GM12878 (cell line): ENCODE measurements at regions not wholly inside any gene's neighbourhood (a gene's known extent, or its start where the extent isn't known, plus 50 kb on each side); places are given as distances from the start of the nearest gene placed in this dataset.

ENCODE experiments used
- ATAC-seq: fragments of 200-7000 bp; cut with Tn5 transposase; 3 replicates; pipeline ENCODE4 v1.9.1; 2020; ENCODE audit warnings: mild to moderate bottlenecking, moderate library complexity
- BruUV-seq: library from RNA; stranded (reverse); fragments of 400-500 nt; replicated peaks from 2 replicates; lab custom pipeline; 2021; lab: Mats Ljungman, UMichigan
- CTCF ChIA-PET: fragments of 300-600 bp; sonication (Branson Sonifier 250); formaldehyde crosslinking; extraction: SDS; loops from one replicate; lab custom pipeline; 2021; ENCODE audit warnings: inconsistent platforms; lab: Yijun Ruan, JAX
- POLR2A ChIA-PET: fragments of 350-600 bp; formaldehyde crosslinking; extraction: SDS; loops from one replicate; lab custom pipeline; 2021; ENCODE audit warnings: inconsistent platforms; lab: Charles Lee
- RAD21 ChIA-PET: fragments of 300-600 bp; sonication (Branson Sonifier 250); formaldehyde crosslinking; loops from one replicate; lab custom pipeline; 2023; ENCODE audit warnings: antibody characterized with exemption; ENCODE audit not compliant: unreplicated experiment; lab: Charles Lee
- SMC1A ChIA-PET: fragments of 300-600 bp; sonication (Branson Sonifier 250); formaldehyde crosslinking; loops from one replicate; lab custom pipeline; 2023; ENCODE audit not compliant: unreplicated experiment, uncharacterized antibody; lab: Charles Lee
- DNase-seq: peaks from one replicate; pipeline ENCODE4 v3.0.0-alpha.2; 2011; ENCODE audit warnings: low read depth, low spot score
- FAIRE-seq: peaks from 3 replicates; lab custom pipeline; 2011; peaks lifted over from hg19 to GRCh38; lab: Jason Lieb, UNC
- H2AFZ ChIP-seq: 2 replicates; pipeline ENCODE4 v1.6.0; 2011; ENCODE audit warnings: low read depth, low read length, control low read depth; ENCODE audit not compliant: control insufficient read depth
- H3K27ac ChIP-seq: 2 replicates; pipeline ENCODE4 v1.5.1; 2011; ENCODE audit warnings: control low read depth; ENCODE audit not compliant: control insufficient read depth, insufficient read depth
- H3K27me3 ChIP-seq, 2 experiments: replicated peaks in 1 of 2; 2 replicates each; pipeline versions ENCODE4 v1.6.0 to v1.6.1; 2011; ENCODE audit warnings: low read length in 1 of 2; ENCODE audit not compliant: control insufficient read depth in 2 of 2, insufficient read depth in 2 of 2
- H3K36me3 ChIP-seq, 2 experiments: 2 replicates each; pipeline ENCODE4 v1.5.1; 2011; ENCODE audit warnings: low read length in 1 of 2; ENCODE audit not compliant: control insufficient read depth in 2 of 2, insufficient read depth in 2 of 2
- H3K4me1 ChIP-seq: 2 replicates; pipeline ENCODE4 v1.6.1; 2011; ENCODE audit warnings: mild to moderate bottlenecking, low read length, moderate library complexity, mixed read lengths; ENCODE audit not compliant: control insufficient read depth, insufficient read depth
- H3K4me2 ChIP-seq: 2 replicates; pipeline ENCODE4 v1.6.0; 2011; ENCODE audit warnings: control low read depth; ENCODE audit not compliant: control insufficient read depth, insufficient read depth
- H3K4me3 ChIP-seq: fragments of 200-600 bp; sonication (generic); 2 replicates; pipeline ENCODE4 v1.5.1; 2016
- H3K79me2 ChIP-seq: 2 replicates; pipeline ENCODE4 v1.6.0; 2011; ENCODE audit warnings: low read length; ENCODE audit not compliant: control insufficient read depth, insufficient read depth
- H3K9ac ChIP-seq: 2 replicates; pipeline ENCODE4 v1.8.0; 2011; ENCODE audit warnings: low read length, control low read depth, mixed read lengths; ENCODE audit not compliant: control insufficient read depth, insufficient read depth
- H3K9me3 ChIP-seq: replicated peaks from 3 replicates; pipeline ENCODE4 v1.5.1; 2011; ENCODE audit warnings: mild to moderate bottlenecking, low read length; ENCODE audit not compliant: control insufficient read depth, insufficient read depth
- H4K20me1 ChIP-seq: 2 replicates; pipeline ENCODE4 v1.6.0; 2011; ENCODE audit not compliant: control insufficient read depth, insufficient read depth
- KDM1A ChIP-seq: fragments of 200-600 bp; sonication (generic); IDR thresholded peaks from 2 replicates; pipeline ENCODE4 v1.6.1; 2016; ENCODE audit warnings: borderline replicate concordance
- MTA3 ChIP-seq: IDR thresholded peaks from 2 replicates; pipeline ENCODE4 v1.6.1; 2012; ENCODE audit warnings: low read length, inconsistent platforms, borderline replicate concordance
- NRF1 ChIP-seq: conservative IDR thresholded peaks from 2 replicates; pipeline ENCODE4 v1.6.1; 2011; ENCODE audit warnings: mild to moderate bottlenecking, low read depth, low read length, improper control_type of control experiment
- TARDBP ChIP-seq: IDR thresholded peaks from 2 replicates; pipeline ENCODE4 v1.6.1; 2016; ENCODE audit warnings: borderline replicate concordance
- WGBS: methylation state at CpG from one replicate; pipeline ENCODE4 v1.1.6; 2016; ENCODE audit warnings: low lambda C conversion rate; ENCODE audit not compliant: insufficient replicate concordance, insufficient coverage; ENCODE audit errors: missing lambda C conversion rate; 5-methylcytosine and 5-hydroxymethylcytosine counted together
- in situ Hi-C: fragments of 300-500 bp; cut with MboI; formaldehyde crosslinking; loops from 9 replicates; pipeline ENCODE4 v1.14.3; 2018; ENCODE audit warnings: mixed read lengths
- intact Hi-C: fragments of 100-400 bp; cut with micrococcal nuclease; formaldehyde crosslinking; loops from one replicate; pipeline ENCODE4 v1.14.2; 2022; ENCODE audit not compliant: unreplicated experiment
- TF ChIP-seq, protein P1 (sequence below): IDR thresholded peaks from 2 replicates; pipeline ENCODE4 v1.6.1; 2011; ENCODE audit warnings: borderline replicate concordance, low read depth, mild to moderate bottlenecking, moderate library complexity, mixed read lengths, low read length; ENCODE audit not compliant: insufficient read depth; ENCODE audit errors: extremely low read length
- TF ChIP-seq, protein P2 (sequence below): fragments of 450-650 bp; IDR thresholded peaks from 2 replicates; pipeline ENCODE4 v1.6.1; 2018; ENCODE audit warnings: borderline replicate concordance, mild to moderate bottlenecking; ENCODE audit not compliant: partially characterized antibody

DNA sequence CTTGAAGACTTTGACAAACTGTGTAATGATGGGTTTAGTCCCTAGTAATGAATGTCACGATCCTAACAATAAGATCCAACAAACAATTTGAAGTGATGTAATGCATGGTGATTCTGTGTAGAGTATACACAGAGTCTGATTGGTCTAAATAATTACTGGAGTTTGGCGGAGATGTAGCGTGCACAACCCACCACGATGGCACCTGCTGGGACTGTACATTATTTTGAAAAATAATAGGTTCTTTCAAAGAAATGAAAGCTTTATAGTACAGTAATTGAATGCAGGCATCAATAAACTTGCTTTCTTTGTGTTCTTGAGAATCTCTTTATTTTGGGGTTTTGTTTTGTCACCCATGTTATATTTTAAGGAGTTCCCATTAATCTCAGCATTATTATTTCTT is 902.2 kb upstream of the PCDH7 start (continued):
- TF ChIP-seq MTA3: no peak
- TF ChIP-seq TARDBP: no peak
- TF ChIP-seq, protein P1, sequence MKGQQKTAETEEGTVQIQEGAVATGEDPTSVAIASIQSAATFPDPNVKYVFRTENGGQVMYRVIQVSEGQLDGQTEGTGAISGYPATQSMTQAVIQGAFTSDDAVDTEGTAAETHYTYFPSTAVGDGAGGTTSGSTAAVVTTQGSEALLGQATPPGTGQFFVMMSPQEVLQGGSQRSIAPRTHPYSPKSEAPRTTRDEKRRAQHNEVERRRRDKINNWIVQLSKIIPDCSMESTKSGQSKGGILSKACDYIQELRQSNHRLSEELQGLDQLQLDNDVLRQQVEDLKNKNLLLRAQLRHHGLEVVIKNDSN: no peak
- TF ChIP-seq, all 136 proteins: peak for 0

DNA sequence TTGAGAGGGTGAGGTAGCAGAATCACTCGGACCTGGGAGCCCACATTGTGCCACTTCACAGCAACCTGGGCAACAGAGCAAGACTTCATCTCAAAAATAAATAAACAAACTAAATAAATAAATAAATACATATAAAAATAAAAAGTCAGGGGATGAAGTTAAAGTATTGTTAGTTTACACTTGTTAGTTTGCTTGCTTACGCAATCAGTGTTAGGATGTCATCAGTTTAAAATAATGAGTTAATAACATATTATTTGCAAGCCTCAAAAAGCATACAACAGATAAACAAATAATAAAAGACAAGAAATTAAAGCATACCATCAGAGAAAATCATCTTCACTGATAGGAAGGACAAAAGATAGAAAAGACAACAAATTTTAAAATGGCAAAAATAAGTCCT is 891.1 kb upstream of the PCDH7 start:
- ATAC-seq (no peak), DNase-seq (no peak), FAIRE-seq (no peak)
- no peaks in the 10 kb centered on the region for H3K79me2 ChIP-seq
- no peak overlapping the region for H3K4me3 ChIP-seq
- ChIA-PET CTCF (no interaction called here), POLR2A (no interaction called here), RAD21 (no interaction called here), SMC1A (interaction anchor here (0.6 kb wide), 1 partner anchor 120 kb away, joined by 4 read pairs; no protein-coding TSS in a partner anchor)
- intact Hi-C loops (no loop called here), in situ Hi-C loops (no loop called here)
- H3K36me3 ChIP-seq: no peaks in the 10 kb centered on the region
- H3K4me2 ChIP-seq: no peak overlapping the region
- no peak for TF ChIP-seq KDM1A
- TF ChIP-seq, protein P2, sequence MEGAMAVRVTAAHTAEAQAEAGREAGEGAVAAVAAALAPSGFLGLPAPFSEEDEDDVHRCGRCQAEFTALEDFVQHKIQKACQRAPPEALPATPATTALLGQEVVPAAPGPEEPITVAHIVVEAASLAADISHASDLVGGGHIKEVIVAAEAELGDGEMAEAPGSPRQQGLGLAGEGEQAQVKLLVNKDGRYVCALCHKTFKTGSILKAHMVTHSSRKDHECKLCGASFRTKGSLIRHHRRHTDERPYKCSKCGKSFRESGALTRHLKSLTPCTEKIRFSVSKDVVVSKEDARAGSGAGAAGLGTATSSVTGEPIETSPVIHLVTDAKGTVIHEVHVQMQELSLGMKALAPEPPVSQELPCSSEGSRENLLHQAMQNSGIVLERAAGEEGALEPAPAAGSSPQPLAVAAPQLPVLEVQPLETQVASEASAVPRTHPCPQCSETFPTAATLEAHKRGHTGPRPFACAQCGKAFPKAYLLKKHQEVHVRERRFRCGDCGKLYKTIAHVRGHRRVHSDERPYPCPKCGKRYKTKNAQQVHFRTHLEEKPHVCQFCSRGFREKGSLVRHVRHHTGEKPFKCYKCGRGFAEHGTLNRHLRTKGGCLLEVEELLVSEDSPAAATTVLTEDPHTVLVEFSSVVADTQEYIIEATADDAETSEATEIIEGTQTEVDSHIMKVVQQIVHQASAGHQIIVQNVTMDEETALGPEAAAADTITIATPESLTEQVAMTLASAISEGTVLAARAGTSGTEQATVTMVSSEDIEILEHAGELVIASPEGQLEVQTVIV: no peak
- no peak for TF ChIP-seq NRF1
- H2AFZ ChIP-seq: no peak overlapping the region
- H3K4me1 ChIP-seq: no peaks in the 10 kb centered on the region
- H4K20me1 ChIP-seq: no peaks in the 10 kb centered on the region
- BruUV-seq: no TSS peak
- H3K9ac ChIP-seq: no peak overlapping the region
- 18% methylated on average over 2 of the region's 2 CpGs for WGBS
- H3K27me3 ChIP-seq: no peaks in the 10 kb centered on the region
- no peak overlapping the region for H3K27ac ChIP-seq
- no peaks in the 10 kb centered on the region for H3K9me3 ChIP-seq
